ENCODE measurements at regions not wholly inside any gene's neighbourhood (a gene's known extent, or its start where the extent isn't known, plus 50 kb on each side); places are given as distances from the start of the nearest gene placed in this dataset.

DNA sequence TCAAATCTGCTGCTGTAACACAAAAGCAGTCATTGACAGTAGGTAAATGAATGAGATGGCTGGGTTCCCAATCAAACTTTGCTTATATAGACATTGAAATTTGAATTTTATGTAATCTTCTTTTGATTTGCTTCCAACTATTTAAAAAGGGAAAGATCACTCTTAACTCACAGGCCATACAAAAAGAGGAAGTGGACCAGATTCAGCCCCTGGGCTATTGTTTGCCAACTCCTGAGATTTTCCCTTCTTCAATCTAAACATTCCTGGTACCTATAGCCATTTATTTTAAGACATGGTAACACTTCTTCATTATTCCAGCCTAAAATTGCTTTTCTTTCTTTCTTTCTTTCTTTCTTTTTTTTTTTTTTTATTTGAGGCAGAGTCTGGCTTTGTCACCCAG is 260.6 kb downstream of the TFAP2A start:
- TF ChIP-seq, protein P1, sequence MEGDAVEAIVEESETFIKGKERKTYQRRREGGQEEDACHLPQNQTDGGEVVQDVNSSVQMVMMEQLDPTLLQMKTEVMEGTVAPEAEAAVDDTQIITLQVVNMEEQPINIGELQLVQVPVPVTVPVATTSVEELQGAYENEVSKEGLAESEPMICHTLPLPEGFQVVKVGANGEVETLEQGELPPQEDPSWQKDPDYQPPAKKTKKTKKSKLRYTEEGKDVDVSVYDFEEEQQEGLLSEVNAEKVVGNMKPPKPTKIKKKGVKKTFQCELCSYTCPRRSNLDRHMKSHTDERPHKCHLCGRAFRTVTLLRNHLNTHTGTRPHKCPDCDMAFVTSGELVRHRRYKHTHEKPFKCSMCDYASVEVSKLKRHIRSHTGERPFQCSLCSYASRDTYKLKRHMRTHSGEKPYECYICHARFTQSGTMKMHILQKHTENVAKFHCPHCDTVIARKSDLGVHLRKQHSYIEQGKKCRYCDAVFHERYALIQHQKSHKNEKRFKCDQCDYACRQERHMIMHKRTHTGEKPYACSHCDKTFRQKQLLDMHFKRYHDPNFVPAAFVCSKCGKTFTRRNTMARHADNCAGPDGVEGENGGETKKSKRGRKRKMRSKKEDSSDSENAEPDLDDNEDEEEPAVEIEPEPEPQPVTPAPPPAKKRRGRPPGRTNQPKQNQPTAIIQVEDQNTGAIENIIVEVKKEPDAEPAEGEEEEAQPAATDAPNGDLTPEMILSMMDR (IDR thresholded peaks at IDR 0.05; ENCODE audit: low read depth, low read length), result no peak
- no peak overlapping the region for H3K4me3 ChIP-seq (ENCODE audit: low read depth, low read length)

DNA sequence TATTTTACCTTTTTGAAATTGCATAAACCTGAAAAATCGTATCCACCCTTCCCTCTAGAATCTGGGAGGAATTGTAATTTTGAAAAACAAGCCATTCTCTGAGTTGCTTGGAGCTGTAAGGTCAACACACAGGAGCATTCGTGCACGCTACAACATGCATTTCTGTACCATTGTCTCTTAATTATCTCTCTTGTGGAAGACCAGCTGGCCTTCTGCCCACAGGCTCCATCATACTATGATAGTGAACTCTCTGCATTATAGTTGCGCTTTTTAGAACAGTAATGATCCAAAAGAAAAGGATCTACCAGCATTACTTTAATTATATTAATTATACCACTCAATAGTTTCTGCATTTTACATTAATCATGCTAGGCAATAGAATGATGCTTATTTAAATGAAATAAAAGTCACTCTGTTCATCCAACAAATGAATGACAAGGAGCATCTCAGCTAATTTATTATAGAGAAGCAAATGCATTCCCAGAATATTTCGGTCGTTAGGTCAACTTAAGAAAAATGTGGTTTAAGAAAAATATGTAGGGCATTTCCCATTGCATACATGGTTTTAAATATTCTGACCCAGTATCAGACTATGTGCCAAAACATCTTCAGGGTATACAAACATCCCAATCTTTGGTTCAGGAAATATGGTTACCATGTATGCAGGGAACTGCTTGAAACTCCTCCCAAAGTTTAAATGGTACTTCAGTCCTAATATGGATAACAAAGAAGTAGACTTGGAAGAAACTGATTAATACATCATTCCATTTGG is 263.5 kb downstream of the TFAP2A start:
- TF ChIP-seq, protein P1 (IDR thresholded peaks at IDR 0.05; ENCODE audit: low read depth, low read length), result no peak
- no peak overlapping the region for H3K4me3 ChIP-seq (ENCODE audit: low read depth, low read length)

DNA sequence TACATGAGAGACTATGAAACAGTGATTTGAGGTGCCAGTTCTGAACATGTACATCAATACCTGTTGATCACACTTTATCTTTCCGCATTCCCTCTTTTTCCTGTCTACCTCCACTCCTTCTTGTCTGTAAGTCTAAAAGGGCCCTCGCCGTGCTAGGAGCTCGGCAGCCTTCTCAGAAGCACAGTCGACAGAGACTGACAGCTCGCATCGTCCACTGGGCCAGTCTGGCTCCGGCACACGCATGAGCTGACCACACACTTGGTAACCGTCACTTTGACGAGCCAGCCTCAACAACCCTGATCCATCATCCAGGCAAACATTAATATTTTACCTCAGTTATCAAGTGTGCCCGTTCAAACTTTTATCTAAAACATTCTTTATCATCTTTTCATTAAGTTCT is 265.3 kb downstream of the TFAP2A start:
- no peak overlapping the region for H3K4me3 ChIP-seq (ENCODE audit: low read depth, low read length)
- TF ChIP-seq, protein P1 (IDR thresholded peaks at IDR 0.05; ENCODE audit: low read depth, low read length), result no peak

DNA sequence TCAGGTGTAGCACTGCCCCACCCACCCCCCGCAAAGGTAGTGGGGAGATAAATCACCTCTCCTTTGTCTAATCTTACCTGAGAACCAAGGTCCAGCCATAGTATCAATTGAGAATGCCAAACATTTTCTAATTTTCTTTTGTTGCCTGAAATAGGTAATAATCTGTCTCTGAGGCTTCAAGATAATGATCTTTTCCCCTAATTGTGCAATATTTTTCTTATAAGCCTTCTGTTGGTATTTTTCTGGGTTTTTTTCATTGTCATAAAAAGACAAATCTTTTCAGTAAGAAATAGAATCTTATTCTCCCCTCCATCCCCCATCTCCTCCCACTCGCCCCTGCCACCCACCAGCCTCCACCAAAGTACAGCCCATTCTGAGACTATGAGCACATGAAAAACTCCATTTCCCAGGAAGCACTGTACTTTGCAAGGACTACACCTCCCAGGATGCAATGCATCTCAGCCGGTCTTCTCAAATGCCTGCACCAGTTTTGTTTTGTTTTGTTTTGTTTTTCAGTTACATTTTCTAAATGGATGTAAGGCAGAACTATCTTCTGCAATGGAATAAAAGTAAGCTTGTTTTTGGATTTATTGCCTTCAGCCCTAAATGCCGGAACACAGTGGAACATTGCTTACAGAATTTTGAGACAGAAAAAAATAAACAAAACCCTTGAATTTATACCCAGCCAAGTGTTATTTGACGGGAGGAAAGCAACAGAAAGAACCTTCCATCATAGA is 268.0 kb downstream of the TFAP2A start:
- H3K4me3 ChIP-seq (ENCODE audit: low read depth, low read length), result no peak overlapping the region
- TF ChIP-seq, protein P1 (IDR thresholded peaks at IDR 0.05; ENCODE audit: low read depth, low read length), result no peak

DNA sequence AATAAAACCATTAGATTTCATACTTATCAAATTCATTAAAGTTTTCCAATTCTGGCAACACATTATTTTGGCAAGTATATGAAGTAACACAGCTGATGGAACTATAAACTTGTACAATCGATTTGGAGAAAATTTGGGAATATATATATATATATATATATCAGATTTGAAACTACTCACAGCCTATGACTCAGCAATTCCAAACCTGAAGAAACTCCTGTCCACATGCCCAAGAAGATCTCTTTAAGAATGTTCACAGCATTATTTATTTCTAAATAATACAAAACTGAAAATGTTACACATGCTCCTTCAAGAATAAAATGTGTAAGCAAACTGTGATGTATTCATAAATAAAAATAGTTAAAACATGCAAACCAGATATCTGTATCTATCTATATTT is 270.1 kb downstream of the TFAP2A start:
- TF ChIP-seq, protein P1 (IDR thresholded peaks at IDR 0.05; ENCODE audit: low read depth, low read length), result no peak

DNA sequence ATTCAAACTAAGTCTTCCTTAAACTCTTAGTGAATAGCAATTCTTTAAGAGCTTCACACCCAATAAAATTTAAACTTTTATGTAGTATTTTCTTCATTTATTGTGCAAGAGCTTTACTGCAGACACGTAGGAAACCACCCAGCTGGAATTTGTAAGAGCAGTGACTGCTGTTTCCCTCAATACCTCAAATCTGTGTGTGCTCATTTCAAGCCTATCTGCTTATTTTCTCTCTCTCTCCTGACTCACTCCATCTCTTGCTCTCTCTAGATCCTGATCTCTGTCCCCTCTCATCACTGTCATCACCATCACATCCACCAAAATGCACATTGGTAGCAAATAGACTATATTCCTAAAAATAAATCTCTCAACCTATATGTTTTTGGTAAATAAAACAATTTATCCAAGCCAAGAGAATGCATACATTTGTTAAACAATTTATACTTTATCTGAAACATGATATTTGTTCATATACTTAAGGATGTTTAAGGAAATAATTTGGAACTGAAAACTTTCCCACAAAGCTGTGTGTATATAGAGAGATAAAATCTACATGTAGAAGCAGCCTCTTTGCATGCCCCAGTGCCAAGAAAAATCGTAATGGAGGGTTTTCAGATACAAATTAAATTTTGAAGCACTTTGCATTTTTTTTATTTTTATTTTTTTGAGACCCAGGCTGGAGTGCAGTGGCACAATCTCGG is 273.0 kb downstream of the TFAP2A start:
- H3K4me3 ChIP-seq (ENCODE audit: low read depth, low read length), result no peak overlapping the region
- TF ChIP-seq, protein P1 (IDR thresholded peaks at IDR 0.05; ENCODE audit: low read depth, low read length), result no peak

More for the DNA sequence above, 270.1 kb downstream of the TFAP2A start:
- no peak overlapping the region for H3K4me3 ChIP-seq (ENCODE audit: low read depth, low read length)

Measured in WI38 (cell line).